ENCODE measurements at regions not wholly inside any gene's neighbourhood (a gene's known extent, or its start where the extent isn't known, plus 50 kb on each side); places are given as distances from the start of the nearest gene placed in this dataset.

DNA sequence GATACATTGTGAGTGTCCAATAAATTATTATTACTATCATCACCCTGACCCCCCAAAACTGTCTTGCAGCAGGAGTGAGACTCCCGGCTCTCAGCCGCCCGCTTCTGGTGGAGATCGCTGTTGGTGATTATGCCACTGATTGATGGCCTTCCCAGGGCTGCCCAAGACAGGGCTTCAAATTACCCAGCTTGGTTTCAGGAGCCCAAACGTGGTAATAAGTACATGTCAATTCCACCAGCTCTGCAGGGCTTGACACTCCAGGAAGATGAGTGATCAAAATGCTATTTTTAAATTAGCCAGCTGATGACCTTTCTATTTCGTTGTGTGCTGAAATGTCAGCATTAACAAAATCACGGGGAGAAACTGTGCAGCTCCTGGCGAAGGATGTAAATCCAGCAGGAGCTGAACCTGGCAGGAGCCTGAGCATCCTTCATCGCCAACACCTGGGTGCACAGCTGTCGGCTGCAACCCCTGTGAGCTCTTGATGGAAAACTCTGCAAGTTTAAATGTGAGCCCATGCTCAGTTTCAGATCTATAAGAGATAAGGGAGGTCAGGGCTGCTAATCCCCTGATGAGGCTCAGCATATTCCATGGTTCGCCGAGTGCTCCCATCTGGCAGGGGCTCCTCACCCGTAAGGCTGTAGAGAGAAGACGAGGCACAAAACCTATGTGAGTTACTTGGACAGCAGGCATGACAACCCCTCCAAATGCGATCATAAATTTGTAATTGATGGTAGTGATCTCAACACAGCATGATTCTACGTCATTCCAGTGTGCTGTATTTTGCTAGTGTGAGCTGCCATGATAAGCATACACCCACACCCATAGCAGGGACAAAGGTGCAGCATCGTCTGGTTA is 446.3 kb downstream of the TCERG1L start:
- Histone ChIP-seq H3K27ac (ENCODE audit: low read depth in 1 of 2, low read length in 1 of 2) (no peak overlapping the region), H3K4me1 (ENCODE audit: control insufficient read depth in 5 of 5, insufficient read depth in 5 of 5, low read length in 5 of 5) (peaks cover 0 to 3% (median 0%) of the 10 kb centered on the region in 5 donors), H3K4me3 (no peak overlapping the region), H3K36me3 (ENCODE audit: control insufficient read depth in 4 of 4, insufficient read depth in 4 of 4, low read length in 4 of 4) (no peaks in the 10 kb centered on the region), H3K9ac (ENCODE audit: insufficient read depth in 1 of 2, low read length in 2 of 2) (no peak overlapping the region), H3K9me3 (ENCODE audit: control insufficient read depth in 4 of 4, insufficient read depth in 3 of 4, low read length in 3 of 4) (peaks cover 0 to 4% (median 0%) of the 10 kb centered on the region in 4 donors), H3K27me3 (ENCODE audit: control insufficient read depth in 3 of 3, insufficient read depth in 3 of 3, low read length in 2 of 3) (peaks cover 0 to 2% (median 0%) of the 10 kb centered on the region in 3 donors)
- 69 to 79% methylated on average over 17 of the region's 17 CpGs for WGBS, 2 donors
- no peak for TF ChIP-seq CTCF (IDR thresholded peaks at IDR 0.05; ENCODE audit: control extremely low read depth, extremely low read depth)
- ATAC-seq (ENCODE audit: insufficient read depth, low FRiP score) (no peak), DNase-seq (no peak)

- Histone ChIP-seq H3K27me3 (ENCODE audit: control insufficient read depth in 3 of 3, insufficient read depth in 3 of 3, low read length in 2 of 3) (no peaks in the 10 kb centered on the region), H3K4me3 (no peak overlapping the region), H3K36me3 (ENCODE audit: control insufficient read depth in 4 of 4, insufficient read depth in 4 of 4, low read length in 4 of 4) (no peaks in the 10 kb centered on the region), H3K9me3 (ENCODE audit: control insufficient read depth in 4 of 4, insufficient read depth in 3 of 4, low read length in 3 of 4) (peaks cover 0 to 3% (median 0%) of the 10 kb centered on the region in 4 donors), H3K4me1 (ENCODE audit: control insufficient read depth in 5 of 5, insufficient read depth in 5 of 5, low read length in 5 of 5) (peaks cover 0 to 3% (median 0%) of the 10 kb centered on the region in 5 donors), H3K9ac (ENCODE audit: insufficient read depth in 1 of 2, low read length in 2 of 2) (no peak overlapping the region), H3K27ac (ENCODE audit: low read depth in 1 of 2, low read length in 1 of 2) (no peak overlapping the region)
- ATAC-seq (ENCODE audit: insufficient read depth, low FRiP score) (no peak), DNase-seq (no peak)
- WGBS, 2 donors = 89 to 92% methylated on average over 7 of the region's 7 CpGs
- no peak for TF ChIP-seq CTCF (IDR thresholded peaks at IDR 0.05; ENCODE audit: control extremely low read depth, extremely low read depth)
Observed at GRCh38 chr10:130866857-130867256, 444.7 kb downstream of the TCERG1L start.

GRCh38 chr10:130867446-130868194 is 443.9 kb downstream of the TCERG1L start:
- Histone ChIP-seq H3K27ac (ENCODE audit: low read depth in 1 of 2, low read length in 1 of 2) (no peak overlapping the region), H3K27me3 (ENCODE audit: control insufficient read depth in 3 of 3, insufficient read depth in 3 of 3, low read length in 2 of 3) (no peaks in the 10 kb centered on the region), H3K9me3 (ENCODE audit: control insufficient read depth in 4 of 4, insufficient read depth in 3 of 4, low read length in 3 of 4) (peaks cover 0 to 3% (median 0%) of the 10 kb centered on the region in 4 donors), H3K4me3 (no peak overlapping the region), H3K36me3 (ENCODE audit: control insufficient read depth in 4 of 4, insufficient read depth in 4 of 4, low read length in 4 of 4) (no peaks in the 10 kb centered on the region), H3K9ac (ENCODE audit: insufficient read depth in 1 of 2, low read length in 2 of 2) (no peak overlapping the region), H3K4me1 (ENCODE audit: control insufficient read depth in 5 of 5, insufficient read depth in 5 of 5, low read length in 5 of 5) (peaks cover 0 to 3% (median 0%) of the 10 kb centered on the region in 5 donors)
- no peak for TF ChIP-seq CTCF (IDR thresholded peaks at IDR 0.05; ENCODE audit: control extremely low read depth, extremely low read depth)
- DNase-seq (peak in 2 of 3 donors; percentile 24 to 32), ATAC-seq (ENCODE audit: insufficient read depth, low FRiP score) (no peak)
- 74 to 76% methylated on average over 10 of the region's 10 CpGs for WGBS, 2 donors
